OCI-M1 (cell line): ENCODE measurements at regions not wholly inside any gene's neighbourhood (a gene's known extent, or its start where the extent isn't known, plus 50 kb on each side); places are given as distances from the start of the nearest gene placed in this dataset.

Experiments used
- DNase-seq: peaks from one replicate; lab custom pipeline; 2025; lab: John Stamatoyannopoulos, UW

DNA sequence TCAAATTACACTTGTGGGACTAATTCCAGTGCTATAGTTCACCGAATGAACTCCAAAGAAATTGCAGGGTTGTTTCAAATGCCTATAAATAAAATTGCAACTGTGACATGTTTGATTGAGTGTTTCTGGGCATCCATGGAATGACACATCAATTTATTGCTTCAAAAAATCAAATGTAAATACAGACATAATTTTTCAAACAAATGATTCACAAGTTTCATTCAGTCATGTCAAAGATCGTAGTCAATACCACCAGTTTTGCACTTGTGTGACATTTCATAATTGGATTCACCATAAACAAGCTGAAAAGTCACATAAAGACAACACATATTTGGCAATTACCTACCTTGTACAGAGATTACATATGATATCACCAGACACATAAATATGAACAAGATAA, 350.8 kb downstream of the CDH2 start:
- DNase-seq: no peak

DNA sequence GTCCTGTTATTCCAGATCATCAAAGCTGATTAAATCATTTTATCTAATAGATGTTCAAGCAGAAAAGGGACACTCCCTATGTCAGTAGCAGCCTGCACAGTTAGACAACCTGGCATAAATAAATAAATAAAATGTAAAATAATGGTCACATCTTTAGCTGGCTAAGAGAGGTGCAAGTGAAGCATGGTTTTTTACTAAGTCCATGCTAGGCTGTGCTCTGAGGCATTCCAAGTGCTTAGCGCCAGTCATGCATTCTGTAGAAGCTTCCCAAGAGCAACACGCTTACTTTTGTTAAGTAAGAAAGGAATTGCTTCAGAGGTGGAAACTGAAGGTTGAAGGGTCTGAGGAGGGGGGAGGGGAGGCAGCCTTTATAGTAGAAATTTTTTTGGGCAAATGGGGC, 351.2 kb downstream of the CDH2 start:
- no peak for DNase-seq

DNA sequence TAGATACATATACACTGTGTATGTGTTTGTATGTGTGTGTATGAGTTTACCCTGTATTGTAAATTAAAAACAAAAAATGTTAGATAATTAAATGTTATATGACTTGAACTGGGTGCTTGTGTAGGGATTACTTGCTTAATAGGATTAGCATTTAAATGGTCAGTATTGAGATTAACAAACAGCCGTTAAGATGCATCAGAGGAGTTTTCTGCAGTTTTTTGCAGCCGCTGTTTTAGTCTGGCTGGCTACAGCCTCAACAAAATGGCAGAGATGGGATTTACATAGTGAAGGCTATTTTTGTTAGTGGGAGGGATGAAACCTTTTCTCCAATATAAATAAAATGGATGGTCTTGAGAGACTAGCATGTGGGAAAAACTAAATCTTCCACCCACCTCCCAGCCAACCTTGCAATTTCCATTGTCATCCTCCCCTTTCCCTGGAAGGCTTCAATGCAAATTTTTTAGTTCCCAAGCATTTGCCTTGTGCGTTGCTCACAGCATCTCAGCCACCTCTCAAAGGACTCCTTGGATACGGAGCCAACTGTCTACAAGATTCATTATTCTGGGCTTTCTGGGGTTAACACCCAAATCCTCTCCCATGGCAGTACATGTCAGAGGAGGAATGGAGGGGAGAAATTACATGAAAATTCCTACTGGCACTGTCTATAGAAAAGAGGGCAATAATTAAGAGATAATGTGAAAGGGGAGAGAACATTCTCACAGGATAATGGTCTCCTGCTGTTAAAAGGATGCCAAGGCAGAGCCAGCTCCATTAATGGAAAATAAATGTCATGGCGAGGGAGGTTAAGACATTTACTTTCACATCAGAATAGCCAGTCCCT, 351.9 kb downstream of the CDH2 start:
- DNase-seq: no peak

DNA sequence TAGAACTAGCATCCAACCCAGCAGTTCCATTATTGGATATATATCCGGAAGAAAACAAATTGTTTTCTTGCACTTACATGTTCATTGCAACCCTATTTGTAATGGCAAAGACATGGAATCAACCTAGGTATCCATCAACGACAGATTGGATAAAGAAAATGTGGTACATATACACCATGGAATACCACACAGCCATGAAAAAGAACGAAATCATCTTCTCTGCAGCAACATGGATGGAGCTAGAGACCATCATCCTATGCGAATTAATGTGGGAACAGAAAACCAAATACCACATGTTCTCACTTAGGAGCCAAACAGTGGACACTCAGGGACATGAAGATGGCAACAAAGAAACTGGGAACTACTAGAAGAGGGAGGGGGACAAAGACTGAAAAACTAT, 352.7 kb downstream of the CDH2 start:
- no peak for DNase-seq

DNA sequence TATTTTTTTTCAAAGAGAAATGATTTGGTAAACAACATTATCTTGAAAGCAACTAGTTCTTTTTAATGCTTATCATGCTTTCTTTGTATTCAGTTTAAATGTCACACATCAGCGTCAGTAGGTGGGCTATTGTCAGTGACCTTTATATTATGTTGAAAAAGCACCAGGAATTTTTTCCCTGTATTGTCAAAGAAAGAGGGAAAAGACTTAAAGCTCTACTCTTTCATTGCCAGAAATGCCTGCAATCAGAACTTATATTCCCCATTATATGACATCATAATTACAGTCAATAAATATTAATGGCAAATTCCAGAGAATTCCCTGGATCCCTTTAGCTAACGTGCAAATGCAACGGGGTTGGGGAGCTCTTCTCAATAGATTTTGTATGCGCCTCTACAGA, 353.9 kb downstream of the CDH2 start:
- no peak for DNase-seq

DNA sequence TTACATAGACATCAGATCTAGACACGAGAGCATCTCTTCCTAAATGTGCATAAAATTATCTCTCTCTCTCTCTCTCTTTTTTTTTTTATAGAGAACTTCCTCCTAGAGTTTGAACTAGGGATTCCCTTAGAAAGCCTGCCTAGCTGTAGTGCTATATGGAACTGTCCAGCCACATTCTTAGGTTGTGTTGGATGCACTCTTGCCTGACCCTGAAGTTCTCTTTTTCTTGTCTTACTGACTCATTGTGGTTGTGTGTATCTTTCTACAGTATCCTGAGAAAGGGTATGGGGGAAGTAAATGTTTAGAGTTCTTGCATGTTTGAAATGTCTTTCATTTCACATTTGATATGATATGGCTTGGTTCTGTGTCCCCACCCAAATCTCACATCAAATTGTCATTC, 368.2 kb downstream of the CDH2 start:
- DNase-seq: peak; percentile 83

DNA sequence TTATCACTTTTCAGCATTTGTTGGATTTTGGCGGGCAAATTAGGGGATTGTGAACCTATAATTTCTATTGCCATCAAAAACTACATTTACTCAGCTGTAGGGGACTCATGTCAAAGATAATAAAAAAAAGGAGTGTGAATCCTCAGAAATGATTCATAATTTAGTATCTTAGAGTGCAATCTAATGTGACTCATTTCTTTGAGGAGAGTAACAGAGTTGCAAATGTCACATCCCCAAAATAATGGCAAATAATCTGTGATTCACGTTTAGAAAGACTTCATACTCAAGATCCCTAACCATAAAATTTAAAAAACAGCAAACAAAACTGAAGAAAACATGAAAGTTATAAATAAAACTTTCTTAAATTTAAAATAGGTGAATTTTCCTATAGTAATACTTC, 373.0 kb downstream of the CDH2 start:
- DNase-seq: no peak

DNA sequence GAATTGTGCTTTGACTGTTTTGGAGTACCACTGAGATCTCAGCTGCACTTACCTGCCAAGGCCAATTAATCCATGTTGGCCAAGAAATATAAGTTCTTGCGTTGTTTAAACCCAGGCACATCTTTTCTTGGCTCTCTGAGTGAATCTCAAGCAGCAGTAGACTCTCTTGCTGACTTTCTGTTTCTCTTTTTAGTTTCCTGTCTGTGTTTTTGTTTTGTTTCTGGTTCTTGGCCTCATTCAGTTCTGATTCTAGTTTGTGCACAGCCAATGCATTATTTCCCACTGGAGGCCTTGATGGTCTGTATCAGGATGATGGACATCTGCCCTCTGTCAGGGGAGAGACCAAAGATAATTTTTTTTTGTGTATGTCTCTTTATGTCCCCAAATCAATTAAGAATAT, 379.4 kb downstream of the CDH2 start:
- no peak for DNase-seq

DNA sequence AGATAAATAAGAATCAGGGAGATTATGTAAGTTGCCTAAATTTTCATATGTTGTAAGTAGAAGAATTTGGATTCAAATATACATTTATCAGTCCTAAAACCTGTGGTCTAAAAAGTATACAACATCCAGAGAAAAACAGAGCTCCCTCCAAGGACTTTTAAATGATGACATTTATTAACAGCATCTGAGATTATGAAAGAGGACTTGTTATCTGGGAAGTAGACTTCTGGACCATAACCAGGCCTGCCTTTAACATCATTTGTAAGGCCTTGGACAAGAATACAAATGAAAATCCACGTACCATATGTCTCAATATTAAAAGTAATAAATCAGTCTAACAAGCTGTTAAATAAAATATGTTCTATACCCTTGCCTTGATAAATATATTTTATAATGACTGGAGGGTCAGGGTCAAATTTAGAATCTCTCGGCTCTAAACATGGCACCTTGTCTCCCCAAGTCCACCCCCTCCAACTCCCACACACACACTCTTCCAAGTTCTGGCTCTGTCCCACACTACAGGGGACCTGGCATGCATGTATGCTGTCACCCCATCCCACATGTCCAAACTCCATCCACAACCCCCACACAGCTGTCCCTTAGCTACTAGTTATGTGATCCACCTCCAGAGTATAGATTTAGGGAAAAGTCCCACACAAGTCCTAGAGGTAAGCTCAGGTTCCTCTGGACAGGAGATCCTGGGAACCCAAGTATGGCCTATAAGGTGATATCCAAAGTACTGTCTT, 382.6 kb downstream of the CDH2 start:
- DNase-seq: no peak

DNA sequence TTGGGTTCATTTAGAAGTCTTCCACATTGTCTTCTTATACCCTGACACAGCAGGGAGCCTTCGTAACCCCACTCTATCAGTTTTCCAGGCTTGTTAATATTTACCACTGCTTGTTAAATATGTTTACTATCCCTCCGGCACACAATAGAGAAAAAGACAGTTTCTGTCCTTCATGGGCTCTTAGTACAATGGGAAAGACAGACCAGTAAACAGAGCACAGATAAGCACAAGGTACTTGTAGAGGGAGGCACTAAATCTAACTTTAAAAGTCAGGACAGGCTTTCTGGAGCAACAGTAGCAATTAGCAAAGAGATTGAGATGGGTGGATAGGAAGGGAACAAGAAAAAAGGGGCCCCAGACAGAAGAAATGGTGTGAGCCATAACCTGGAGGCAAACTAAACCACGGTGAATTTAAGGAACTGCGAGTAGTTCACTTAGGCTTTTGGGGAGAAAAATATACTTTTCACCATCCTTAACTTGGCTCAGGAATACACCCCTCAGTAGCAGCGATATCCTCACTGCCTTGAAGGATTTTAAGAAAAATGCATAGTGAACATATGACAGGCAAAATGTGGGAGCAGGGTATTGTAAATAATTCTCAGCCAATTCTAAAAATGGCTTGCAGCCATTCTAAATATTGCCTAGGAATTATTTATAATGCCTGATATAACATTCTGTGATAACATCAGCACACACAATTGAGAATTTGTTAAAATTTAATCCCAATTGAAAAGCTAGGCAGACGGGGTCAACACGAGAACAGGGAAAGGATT, 383.7 kb downstream of the CDH2 start:
- no peak for DNase-seq

DNA sequence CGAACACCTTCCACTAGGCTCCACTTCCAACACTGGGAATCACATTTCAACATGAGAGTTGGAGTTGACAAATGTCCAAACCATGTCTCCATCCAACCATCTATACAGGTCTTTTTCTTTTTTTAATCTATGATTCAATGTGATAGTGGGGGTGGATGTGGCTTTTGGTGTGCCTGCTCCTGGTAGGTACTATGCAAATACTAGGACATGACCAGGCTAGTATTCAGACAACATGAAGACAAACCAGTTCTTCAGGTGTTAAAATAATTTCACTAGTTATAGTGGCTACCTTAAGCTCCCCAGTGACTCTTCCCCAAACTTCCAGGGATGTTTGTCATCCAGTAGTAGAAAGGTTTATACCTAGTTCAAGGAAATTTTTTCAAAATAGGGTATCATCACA, 387.5 kb downstream of the CDH2 start:
- DNase-seq: no peak

DNA sequence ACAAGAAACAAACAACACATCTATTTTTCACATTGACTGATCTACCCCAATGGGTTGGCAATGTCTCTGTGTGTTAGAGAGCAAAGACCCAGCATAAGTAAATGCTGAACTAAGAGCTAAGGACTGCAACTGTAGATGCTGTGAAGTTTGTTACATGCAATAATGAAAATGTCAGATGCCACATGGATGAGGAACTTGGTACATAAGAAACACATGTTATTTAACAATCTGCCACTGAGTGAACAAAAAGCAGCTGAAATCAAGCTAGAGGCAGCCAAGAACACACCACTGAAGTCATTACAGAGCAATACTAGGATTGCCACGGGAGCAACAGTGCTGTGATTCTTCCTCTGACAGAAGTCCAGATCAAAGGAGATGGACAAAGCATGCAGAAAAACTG, 389.4 kb downstream of the CDH2 start:
- peak; percentile 57 for DNase-seq

DNA sequence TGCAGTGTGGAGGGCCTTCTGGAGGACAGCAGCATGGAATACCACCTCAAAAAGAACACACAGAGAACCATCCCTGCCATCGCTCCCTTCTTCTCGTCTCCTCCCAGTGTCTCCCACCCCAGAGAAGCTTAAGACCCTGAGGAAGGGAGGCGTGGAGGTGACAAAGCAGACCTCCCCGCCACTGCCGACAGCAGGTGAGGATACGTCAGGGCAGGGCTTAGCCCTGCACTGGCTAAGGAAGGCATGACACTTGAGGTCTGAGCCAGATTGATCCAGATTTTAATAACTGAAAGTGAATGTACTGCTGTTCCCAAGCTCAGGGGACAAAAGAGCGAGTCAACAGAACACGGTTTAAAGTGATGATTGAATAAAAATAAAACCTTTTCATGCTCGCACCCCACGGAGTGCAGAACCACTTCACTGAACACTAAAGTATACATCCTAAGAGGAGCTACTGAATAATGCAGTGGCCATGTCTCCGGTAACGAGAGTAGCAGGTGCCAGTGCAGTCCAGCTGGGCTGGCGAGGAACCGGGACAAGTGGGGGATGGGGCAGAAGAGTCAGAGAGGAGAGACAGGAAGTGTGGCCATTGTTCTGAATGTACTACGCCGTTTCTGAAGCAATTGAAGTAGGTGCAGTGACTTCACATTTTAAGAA, 391.0 kb downstream of the CDH2 start:
- no peak for DNase-seq

DNA sequence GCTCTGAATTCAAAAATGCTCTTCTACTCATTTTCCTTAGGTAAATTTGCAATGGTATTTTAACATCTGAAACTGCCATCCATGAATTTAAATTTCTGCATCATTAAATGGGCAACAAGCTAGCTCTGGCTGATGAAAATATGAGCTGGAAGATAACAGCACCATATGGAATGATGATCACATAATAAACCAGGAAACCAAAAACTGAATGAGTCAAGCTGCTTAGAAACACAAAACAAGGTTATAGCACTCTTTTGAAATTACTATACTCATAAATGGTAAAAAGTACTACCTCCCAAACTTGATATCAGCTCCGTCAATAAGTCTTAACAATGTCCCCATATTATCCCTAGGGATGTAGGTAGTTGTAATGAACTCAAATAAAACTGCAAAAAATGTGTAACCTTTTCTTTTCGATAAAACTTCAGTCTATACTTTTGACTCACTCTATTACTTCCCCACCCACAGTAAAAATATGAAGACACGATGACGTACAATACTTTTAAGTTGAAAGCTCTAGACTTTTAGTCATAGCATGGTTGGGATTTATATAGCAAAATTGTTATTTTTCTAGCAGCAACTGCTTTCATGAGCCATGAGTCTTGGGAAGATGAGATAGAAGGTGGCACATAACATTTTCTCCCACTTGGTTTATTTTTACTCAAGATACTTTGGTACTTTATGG, 396.7 kb downstream of the CDH2 start:
- DNase-seq: no peak

DNA sequence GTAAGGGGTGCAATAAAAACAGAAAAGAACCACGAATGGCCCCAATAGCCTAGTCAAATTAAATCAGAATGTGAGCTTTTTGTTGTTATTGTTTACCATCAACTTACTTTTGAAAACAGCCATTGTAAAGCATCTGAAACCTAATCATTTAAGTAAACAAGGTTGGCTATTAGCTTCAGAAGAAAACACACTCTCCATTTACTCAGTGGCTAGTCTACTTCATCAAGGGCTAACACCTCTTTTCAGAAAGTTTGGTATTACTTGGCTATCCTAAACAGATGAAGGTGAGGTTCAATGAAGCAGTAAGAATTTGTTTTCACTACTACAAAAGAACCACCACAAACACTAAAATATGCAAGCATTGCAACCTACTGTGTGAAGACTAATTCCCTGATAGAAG, 398.0 kb downstream of the CDH2 start:
- no peak for DNase-seq

DNA sequence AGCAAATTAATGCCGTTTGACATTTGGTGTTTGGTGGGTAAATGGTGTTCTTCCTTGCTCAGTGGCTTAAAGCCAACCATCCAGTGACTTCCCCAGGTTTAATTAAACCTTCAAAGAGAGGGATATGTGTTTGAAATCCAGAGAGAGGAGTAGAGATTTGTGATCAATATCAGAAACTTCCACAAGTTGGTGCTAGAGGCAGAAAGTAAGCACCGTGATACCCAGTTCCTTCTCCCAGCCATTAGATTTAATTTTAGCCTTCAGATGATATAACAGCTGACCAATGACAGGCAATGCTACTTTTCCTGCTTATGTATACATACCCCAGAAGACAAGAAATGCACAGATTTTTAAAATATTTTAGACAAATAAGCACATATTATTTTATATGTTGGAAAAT, 398.5 kb downstream of the CDH2 start:
- peak; percentile 10 for DNase-seq

DNA sequence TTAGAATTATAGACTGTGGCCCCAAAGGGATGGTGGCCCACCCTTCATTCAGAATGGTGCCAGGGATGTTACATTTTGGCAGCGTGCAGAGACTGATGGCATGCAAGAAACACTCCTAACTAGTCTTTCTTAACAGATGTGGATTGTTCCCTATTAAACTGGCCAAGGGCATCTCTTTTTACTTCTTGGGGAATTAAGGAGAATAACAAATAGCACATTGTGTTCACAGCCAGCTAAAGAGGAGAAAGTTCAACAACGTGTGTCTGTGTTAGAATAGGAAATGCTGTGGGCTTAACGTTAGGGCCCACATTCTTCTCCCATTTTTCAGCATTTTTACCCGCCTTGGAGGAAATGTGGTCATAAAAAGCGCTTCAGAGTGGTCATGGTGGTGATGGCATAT, 404.8 kb downstream of the CDH2 start:
- no peak for DNase-seq

DNA sequence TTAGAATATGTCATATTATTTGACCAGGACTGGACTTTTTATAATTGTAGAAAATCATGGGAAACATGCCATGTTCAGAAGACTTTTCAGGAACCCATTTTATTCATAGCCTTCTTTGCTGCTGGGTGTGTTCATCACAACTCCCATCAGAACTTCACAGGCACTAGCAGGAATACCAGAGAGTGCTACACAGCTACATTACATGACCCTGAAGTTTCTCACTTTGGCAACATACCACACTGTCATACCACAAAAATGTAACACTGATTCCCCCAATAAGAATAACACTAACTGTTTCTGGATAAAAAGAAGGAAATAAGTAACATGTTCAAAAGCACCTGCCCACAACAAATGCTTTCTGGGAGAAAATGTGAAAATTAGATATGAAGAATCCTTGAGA, 405.4 kb downstream of the CDH2 start:
- DNase-seq: no peak

DNA sequence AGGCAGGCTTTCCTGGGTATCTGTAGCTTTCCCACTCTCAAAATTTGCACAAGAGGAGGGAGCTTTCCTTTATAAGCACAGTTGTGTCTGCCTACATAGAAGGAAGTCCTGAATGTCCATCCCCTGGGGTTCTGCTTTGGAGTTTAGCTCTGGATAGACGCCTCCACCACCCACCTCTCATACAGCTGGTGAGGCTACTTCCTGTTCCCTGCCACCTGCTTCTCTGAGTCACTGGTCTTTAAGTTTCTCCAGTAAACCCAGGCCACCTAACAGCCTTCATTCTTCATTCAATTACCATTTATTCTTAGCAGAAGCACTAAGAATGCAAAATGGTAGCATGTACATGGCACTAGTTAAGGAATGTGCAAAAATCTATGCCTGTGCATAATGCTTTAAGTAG, 407.8 kb downstream of the CDH2 start:
- DNase-seq: peak; percentile 3

DNA sequence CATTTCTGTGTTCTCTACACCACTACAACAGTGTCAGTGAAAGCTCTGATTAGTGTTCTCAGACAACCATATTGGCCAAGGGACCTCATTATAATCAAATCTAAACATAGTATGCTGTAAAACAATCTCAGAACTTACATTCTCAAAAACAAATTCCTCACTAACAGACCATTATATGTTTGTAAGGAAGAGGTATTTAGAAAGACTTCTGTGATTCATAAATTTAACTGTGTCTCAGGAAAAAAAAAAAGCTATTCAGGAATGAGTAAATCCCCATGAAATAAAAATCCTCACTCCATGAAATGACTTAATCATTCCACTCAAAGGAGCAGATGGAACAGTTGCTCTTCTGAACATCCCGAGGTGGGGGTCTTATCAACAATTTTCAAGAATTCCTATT, 413.0 kb downstream of the CDH2 start:
- no peak for DNase-seq

DNA sequence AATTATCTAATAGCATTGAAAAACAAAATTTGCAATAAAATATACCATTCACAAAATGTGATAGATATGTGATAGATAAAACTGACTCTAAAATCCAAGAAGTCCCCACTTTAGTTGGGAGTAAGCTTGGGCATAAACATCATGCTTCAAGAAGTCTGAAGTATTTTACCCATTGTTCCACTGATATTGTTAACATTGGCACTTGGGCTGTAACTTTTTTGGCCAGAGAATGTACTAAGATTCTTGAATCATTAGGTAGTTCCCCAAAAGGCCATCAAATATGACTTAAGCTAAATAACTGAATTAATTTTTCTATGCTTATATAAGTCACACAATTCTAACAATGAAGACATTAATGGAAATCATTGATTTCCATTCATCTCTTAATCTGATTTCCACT, 413.6 kb downstream of the CDH2 start:
- DNase-seq: no peak

DNA sequence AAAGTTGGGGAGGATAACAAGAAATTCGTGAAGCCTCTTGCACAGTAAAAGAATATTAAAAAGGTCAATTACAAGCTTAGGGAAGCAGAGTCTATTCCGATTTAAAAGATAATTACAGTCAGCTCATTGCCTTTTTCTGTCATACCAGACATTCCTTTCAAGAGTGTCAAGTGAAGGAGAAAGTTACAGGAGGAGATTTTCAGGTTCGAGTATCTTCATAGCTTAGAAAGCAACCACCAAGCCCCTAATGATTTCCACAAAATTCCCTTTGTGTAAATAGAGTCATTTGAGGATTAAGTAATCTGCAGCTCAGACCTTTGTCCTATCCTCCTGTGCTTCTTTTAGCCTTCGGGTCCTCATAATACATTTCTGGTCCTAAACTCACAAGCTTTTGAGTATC, 414.9 kb downstream of the CDH2 start:
- no peak for DNase-seq
